ENCODE measurements at regions not wholly inside any gene's neighbourhood (a gene's known extent, or its start where the extent isn't known, plus 50 kb on each side); places are given as distances from the start of the nearest gene placed in this dataset.
"Not testable (repeated sequence)": the region's sequence is repeated elsewhere in the genome, so short reads cannot be mapped to it uniquely, and the experiment has no call there.

DNA sequence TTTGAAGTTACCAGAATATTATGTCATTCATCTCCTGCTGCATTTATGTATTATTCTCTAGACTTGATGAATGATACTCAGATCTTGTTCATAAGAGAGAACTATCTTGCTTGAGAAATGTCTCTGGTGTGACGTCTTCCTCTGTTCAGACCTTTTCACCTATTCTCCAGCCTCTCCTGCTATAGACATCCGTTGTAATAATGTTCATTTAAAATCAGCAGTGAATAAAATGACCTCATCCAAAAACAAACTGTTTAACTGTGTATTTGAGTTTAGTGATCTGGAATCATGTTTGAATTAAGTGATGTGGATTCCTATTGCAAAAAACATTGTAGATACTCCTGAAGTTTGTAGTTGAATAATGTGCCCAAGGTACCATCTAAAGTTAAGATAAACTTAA is 487.1 kb downstream of the PCNX1 start:
- no peak for DNase-seq (ENCODE audit: low read depth in 2 of 2, low spot score in 1 of 2)

GRCh38 chr14:71395151-71395604 is 487.9 kb downstream of the PCNX1 start:
- no peak for DNase-seq (ENCODE audit: low read depth in 2 of 2, low spot score in 1 of 2)

DNA sequence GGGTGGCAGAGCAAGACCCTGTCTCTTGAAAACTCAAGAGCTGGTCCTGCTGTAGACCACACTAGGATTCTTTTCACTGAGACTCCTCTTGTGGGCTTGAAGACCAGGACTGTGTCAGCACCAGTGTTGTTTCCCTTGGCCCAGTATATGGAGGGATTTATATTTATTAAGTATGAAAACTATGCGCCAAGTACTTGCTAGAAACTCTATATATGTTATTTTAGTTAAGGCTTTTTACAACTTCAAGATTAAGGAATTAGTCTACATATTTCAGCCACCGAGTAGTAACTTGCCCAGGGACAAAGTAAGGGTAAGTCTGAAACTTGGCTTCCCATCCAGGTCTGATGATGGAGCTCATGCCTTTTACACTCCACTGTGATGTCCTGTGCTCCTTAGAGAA is 488.4 kb downstream of the PCNX1 start:
- no peak for DNase-seq (ENCODE audit: low read depth in 2 of 2, low spot score in 1 of 2)

DNA sequence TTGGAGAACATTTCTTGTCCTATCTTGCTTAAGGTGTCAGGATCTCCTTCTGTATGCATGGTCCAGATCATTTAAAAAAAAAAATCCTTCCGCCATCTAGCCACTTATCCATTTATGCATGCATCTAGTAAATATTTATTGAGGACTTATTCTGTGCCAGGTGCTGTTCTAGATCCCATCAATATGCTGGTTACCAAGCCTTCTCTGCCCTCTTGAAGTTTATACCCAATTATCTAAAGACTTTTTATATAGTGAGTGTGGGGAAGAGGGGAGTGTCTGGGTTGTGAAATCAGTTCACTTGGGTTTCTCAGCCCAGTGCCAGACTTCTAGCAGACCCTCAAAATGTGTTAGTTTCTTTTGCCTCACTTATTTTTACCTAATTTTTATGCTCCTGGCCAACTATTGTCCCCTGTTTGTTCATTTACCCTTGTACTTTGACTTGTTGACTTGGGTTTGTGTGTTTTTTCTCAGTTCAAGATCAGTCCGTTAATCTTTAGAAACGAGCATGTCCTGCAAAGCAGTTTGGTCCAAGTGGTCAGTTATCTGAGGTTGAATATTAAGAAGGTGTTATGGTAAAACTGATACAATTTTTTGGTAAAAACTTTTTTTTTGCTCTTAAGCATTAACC is 488.9 kb downstream of the PCNX1 start:
- DNase-seq (ENCODE audit: low read depth in 2 of 2, low spot score in 1 of 2), result no peak

DNA sequence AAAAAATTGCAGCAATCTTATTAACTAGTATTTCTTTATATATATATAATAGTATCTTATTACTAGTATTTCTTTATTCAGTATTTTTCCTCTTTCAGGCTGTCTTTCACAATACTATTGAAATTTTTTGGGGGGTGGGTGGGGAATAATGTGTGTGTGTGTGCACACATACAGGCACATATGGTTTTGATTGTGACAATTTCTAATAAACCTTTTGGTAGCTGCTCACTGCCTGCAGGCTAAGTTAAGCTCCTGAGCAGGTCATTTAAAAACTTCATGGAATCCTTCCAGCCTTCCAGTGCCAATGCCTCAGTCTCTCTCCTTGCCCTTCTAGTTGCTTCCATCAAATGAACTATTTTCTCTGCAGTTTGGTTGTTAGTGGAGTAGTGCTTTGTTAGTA is 490.1 kb downstream of the PCNX1 start:
- DNase-seq (ENCODE audit: low read depth in 2 of 2, low spot score in 1 of 2), result no peak

GRCh38 chr14:71398450-71398849 is 491.2 kb downstream of the PCNX1 start:
- no peak for DNase-seq (ENCODE audit: low read depth in 2 of 2, low spot score in 1 of 2)

DNA sequence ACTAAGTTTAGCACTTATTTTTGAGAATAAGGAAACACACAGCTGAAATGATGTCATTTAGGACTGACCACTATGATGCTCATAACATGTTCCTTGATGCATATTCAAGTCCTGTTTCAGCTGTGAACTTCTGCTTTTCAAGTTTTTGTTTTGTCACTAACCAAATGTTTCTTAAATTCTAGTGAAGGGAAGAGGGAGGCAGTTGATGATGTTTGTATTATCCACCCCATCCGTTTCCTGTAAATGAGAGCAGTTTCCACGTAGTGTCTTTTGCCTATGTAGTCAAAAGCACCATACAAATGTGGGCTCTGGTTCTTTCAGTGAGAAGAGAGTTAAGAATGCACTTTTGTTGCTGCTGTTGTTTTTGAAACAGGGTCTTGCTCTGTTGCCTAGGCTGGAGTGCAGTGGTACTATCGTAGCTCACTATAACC is 491.8 kb downstream of the PCNX1 start:
- no peak for DNase-seq (ENCODE audit: low read depth in 2 of 2, low spot score in 1 of 2)

GRCh38 chr14:71400871-71401321 is 493.6 kb downstream of the PCNX1 start:
- DNase-seq (ENCODE audit: low read depth in 2 of 2, low spot score in 1 of 2), result no peak

GRCh38 chr14:71402415-71402814 is 495.2 kb downstream of the PCNX1 start:
- DNase-seq (ENCODE audit: low read depth in 2 of 2, low spot score in 1 of 2), result not testable (repeated sequence)

GRCh38 chr14:71403656-71404055 is 496.4 kb downstream of the PCNX1 start:
- no peak for DNase-seq (ENCODE audit: low read depth in 2 of 2, low spot score in 1 of 2)

DNA sequence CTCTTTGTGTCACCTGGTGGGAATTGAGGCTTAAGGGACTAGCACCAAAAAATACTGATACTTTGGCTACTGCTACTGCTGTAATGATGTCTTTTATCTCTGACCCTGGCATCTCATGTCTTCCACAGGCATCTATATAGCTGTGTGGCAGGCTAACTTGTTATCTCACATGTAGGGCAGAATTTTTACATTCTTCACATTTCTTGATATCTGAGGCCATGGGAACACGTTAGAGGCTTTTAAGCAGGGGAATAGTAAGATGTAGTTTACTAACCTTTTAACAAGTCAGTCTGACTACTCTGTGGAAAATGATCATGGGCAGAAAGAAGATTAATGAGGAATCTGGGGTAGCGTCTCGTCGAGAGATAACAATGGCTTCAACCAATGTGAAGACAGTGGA is 498.4 kb downstream of the PCNX1 start:
- no peak for DNase-seq (ENCODE audit: low read depth in 2 of 2, low spot score in 1 of 2)

DNA sequence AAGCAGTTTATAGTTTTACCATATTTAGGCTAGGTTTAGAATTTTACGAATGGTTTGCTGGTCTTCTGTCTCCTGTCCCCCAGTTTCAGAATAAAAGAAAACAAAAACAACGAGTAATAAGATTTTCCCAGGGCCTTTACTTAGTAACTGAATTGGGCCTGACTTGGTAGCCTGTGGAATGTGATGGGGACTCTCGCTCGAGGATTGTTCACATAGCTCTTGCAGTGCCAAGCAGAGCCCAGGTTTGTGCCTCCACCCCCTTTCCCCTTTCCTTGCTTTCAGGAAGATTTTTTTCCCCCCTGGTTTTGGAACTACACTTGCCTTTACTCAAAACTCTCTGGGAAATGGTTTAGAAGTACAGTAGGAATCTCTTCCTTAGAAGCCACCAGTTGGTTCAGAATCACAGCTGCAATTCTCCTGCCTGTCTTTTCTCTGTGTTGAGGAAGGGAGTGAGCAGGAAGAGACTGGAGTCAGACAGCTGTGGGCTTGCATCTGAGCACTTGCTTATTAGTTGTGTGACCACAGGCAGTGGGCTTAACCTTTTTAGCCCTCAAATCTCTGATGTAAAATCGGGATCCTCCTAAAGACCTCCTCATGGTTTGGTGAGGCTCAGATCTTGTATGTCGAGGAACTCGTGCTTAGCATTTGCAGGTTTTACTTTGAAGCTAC is 501.2 kb downstream of the PCNX1 start:
- DNase-seq (ENCODE audit: low read depth in 2 of 2, low spot score in 1 of 2), result no peak

GRCh38 chr14:71410578-71411284 is 503.5 kb downstream of the PCNX1 start:
- no peak for DNase-seq (ENCODE audit: low read depth in 2 of 2, low spot score in 1 of 2)

DNA sequence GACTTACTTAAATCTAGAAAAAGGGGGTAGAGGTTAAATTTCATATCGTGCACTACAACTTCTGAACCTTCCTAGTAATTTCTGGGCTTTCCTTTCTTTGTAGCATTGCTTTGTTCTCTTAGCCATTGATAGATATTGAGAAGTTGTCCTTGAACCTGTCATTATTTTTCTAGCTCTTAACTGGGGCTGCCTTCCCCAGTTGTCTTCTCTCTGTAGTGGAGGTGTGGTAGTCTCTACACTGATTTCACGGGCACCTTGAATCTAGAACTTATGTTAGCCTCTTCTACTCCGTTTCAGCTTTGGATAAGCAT is 504.0 kb downstream of the PCNX1 start:
- no peak for DNase-seq (ENCODE audit: low read depth in 2 of 2, low spot score in 1 of 2)

DNA sequence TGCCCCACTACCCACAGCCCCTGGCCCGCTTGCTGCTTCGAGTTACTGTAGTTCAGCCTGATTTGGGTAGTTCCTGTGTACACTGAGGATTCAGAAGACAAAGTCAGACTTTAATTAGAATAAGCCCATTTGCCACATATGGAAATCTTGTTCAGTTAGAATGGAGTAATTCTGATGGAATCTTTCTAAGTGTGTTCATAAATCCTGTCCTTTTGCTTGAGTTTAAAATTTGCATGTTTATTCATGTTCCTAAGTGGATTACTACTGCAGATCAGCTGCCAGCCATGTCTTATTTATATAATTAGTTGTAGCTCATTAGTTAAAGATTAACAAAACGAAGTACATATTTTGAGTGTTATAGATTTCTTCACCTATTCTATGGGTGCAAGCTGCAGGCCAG is 504.5 kb downstream of the PCNX1 start:
- DNase-seq (ENCODE audit: low read depth in 2 of 2, low spot score in 1 of 2), result no peak

DNA sequence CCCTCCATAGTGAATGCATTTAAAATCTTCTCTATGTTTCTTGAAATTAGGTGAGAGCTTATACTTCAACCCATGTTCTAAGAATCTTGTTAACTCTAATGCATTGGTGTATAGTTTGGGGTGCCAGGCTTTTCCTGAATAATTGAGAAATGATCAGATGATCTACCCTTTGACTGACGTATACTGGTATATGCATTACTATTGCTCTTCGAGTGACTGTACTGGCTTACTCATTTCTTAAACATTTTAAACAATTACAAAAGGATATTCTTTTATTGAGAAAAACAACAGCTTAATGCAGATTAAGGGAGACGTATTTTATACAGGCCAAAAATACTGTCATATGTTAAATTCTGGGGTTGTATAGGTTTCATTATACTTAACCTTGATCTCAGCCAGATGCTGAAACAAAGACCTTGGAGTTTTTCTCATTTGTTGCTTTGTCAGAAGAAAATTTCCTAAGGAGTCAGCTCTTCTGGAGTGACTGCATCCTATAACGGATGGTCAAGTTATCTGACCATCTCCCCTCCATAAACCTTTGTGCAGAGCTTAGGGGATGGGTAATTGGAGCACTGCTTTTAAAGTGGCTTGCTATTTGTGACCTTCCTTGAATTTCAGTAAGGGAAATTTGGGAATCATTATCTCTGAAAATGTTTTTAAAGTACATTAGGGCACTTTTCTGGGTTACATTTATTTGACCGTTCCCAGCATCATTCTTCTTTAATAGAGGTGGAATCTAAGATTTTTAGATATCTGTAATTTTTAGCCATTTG is 507.6 kb downstream of the PCNX1 start:
- no peak for DNase-seq (ENCODE audit: low read depth in 2 of 2, low spot score in 1 of 2)

DNA sequence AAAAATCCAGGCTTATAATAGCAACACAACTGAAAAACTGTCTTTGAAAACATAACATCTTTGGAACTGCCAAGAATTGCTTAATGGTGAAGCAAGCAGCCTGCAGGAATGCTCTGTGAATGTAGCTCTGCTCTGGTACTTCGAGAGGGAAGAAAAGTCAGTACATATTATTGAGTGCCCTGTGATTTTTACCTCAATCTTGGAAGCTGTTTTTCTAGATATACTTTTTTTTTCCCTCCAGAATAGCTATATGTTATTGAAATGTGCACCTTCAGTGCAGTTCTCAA is 508.1 kb downstream of the PCNX1 start:
- no peak for DNase-seq (ENCODE audit: low read depth in 2 of 2, low spot score in 1 of 2)

DNA sequence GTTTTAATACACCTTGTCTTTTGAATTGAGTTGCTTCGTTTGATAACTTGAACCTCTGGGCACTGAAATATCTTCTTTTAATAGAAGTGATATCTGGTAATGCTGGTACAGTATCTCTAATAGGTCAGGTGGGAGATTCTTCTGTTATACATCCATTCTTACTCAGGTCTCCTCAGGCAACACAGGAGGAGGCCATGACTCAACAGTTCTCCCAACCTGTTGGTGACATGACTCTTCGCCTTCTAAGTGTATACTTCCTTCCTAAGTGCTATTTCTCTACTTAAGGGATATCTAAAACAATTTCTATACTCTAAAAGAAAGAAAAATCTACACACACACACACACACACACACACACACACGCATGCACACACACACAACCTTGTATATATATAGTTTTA is 509.1 kb downstream of the PCNX1 start:
- no peak for DNase-seq (ENCODE audit: low read depth in 2 of 2, low spot score in 1 of 2)

DNA sequence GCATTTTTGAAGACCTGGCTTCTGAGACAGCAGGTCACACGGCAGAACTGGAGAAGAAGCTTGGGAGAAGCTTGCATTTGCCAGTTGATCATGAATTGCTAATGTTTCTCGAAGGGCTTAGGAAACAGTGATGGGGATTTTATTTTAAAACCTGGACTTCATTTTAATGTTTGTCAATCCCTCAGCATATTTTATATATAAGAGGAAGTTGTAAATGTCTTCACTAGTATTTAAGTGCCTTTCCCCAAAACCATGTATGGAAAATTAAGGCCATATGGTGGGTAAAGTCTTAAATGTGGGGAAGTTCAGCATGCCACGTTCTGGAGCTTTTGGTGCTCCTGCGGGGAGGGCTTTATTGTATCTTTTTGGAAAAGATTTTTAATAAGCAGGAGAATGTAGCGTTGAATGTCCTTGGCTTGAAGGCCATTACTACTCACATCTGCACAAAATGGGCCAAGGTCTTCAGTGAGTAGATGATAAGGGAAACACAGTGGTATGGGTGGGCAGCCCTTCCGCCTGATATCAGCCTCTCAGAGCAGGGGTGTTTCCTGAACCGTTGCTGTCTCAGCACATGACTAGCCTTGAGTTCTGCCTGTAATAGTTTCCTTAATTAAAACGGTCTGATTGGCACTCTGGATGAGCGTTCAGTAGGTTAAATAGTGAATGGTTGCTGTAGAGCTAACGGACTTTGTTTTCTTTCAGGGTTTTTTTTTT is 511.4 kb downstream of the PCNX1 start:
- no peak for DNase-seq (ENCODE audit: low read depth in 2 of 2, low spot score in 1 of 2)

DNA sequence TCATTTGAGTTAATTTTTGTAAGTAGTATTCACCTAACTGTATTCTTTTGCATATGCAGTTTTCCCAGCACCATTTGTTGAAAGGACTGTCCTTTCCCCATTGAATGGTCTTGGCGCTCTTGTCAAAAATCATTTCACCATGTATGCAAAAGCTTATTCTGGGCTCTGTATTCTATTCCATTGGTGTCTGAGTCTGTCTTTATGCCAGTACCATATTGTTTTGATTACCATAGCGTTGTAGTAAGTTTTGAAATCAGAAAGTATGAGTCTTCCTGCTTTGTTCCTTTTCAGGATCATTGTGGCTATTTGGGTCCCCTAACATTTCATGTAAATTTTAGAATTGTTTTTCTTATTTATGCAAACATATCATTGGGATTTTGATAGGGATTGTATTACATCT is 508.7 kb upstream of the RGS6 start:
- DNase-seq (ENCODE audit: low read depth in 2 of 2, low spot score in 1 of 2), result no peak

DNA sequence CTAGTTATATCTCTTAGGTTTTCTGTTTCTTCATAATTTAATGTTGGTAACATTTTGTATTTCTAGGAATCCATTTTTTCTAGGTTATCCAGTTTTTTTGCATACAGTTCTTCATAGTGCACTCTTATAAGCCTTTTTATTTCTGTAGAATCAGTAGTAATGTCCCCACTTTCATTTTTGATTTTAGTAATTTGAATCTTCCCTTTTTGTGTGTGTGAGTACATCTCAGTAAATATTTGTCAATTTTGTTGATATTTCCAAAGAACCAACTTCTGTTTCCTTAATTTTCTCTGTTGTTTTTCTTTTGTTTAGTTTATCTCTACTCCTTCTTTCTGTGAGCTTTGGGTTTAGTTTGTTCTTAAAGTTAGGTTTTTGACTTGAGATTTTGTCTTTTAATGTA is 507.3 kb upstream of the RGS6 start:
- no peak for DNase-seq (ENCODE audit: low read depth in 2 of 2, low spot score in 1 of 2)
